OCI-LY7 (cell line): ENCODE measurements at regions not wholly inside any gene's neighbourhood (a gene's known extent, or its start where the extent isn't known, plus 50 kb on each side); places are given as distances from the start of the nearest gene placed in this dataset.

Experiments used
- CTCF ChIP-seq: fragments of 200-600 bp; sonication (generic); conservative IDR thresholded peaks from 2 replicates; pipeline ENCODE4 v1.5.1; 2014; ENCODE audit warnings: mild to moderate bottlenecking, antibody characterized with exemption, low read length, moderate library complexity, mixed read lengths
- EZH2phosphoT487 ChIP-seq: fragments of 200-600 bp; sonication (generic); IDR thresholded peaks from 2 replicates; pipeline ENCODE4 v1.6.1; 2018; ENCODE audit warnings: low read depth, borderline replicate concordance, mild to moderate bottlenecking, mixed run types, antibody characterized with exemption, low read length, moderate library complexity, mixed read lengths

- TF ChIP-seq CTCF: no peak
- TF ChIP-seq EZH2phosphoT487: no peak
These were observed 656.6 kb downstream of the TBC1D4 start for GRCh38 chr13:74825152-74825937.
